ENCODE measurements at regions not wholly inside any gene's neighbourhood (a gene's known extent, or its start where the extent isn't known, plus 50 kb on each side); places are given as distances from the start of the nearest gene placed in this dataset.

GRCh38 chr20:40860487-40860902 is 168.1 kb upstream of the TOP1 start:
- no peak for TF ChIP-seq CTCF (IDR thresholded peaks at IDR 0.05)
- no peak for TF ChIP-seq POLR2A (IDR thresholded peaks at IDR 0.05)
- TF ChIP-seq EP300 (IDR thresholded peaks at IDR 0.05) = no peak
